MM.1S (cell line): ENCODE measurements at regions not wholly inside any gene's neighbourhood (a gene's known extent, or its start where the extent isn't known, plus 50 kb on each side); places are given as distances from the start of the nearest gene placed in this dataset.

ENCODE experiments used
- DNase-seq: peaks from one replicate; pipeline ENCODE4 v3.0.0-alpha.2; 2015
- H2AFZ ChIP-seq: fragments of 300-600 bp; sonication (generic); 2 replicates; pipeline ENCODE4 v1.6.0; 2016; ENCODE audit warnings: antibody characterized with exemption, low read length
- H3F3A ChIP-seq: fragments of 300-600 bp; sonication (generic); 2 replicates; pipeline ENCODE4 v1.6.1; 2016; ENCODE audit warnings: mild to moderate bottlenecking, antibody characterized with exemption, low read length, moderate library complexity, mixed read lengths; ENCODE audit not compliant: insufficient read depth
- H3K27ac ChIP-seq: fragments of 300-600 bp; sonication (generic); 2 replicates; pipeline ENCODE4 v1.5.1; 2016; ENCODE audit warnings: mild to moderate bottlenecking, low read length
- H3K27me3 ChIP-seq: fragments of 300-600 bp; sonication (generic); replicated peaks from 2 replicates; pipeline ENCODE4 v1.6.0; 2016; ENCODE audit warnings: low read length; ENCODE audit not compliant: insufficient read depth
- H3K36me3 ChIP-seq: fragments of 300-600 bp; sonication (generic); replicated peaks from 2 replicates; pipeline ENCODE4 v1.6.1; 2016; ENCODE audit warnings: mild to moderate bottlenecking, low read length, mixed read lengths; ENCODE audit not compliant: insufficient read depth
- H3K4me1 ChIP-seq: fragments of 300-600 bp; sonication (generic); 2 replicates; pipeline ENCODE4 v1.6.1; 2016; ENCODE audit warnings: low read length, mixed read lengths
- H3K4me2 ChIP-seq: fragments of 300-600 bp; sonication (generic); 2 replicates; pipeline ENCODE4 v1.6.0; 2016; ENCODE audit warnings: low read depth, low read length
- H3K4me3 ChIP-seq: fragments of 300-600 bp; sonication (generic); 2 replicates; pipeline ENCODE4 v1.5.1; 2016; ENCODE audit warnings: low read length, mixed read lengths
- H3K79me2 ChIP-seq: fragments of 300-600 bp; sonication (generic); 2 replicates; pipeline ENCODE4 v1.6.1; 2016; ENCODE audit warnings: mixed run types, low read length, mixed read lengths
- H3K9ac ChIP-seq: fragments of 300-600 bp; sonication (generic); 2 replicates; pipeline ENCODE4 v1.6.1; 2016; ENCODE audit warnings: low read length, mixed read lengths
- H3K9me2 ChIP-seq: fragments of 300-600 bp; sonication (generic); replicated peaks from 2 replicates; pipeline ENCODE4 v1.6.1; 2016; ENCODE audit warnings: mild to moderate bottlenecking, low read length, mixed read lengths; ENCODE audit not compliant: insufficient read depth
- H3K9me3 ChIP-seq: fragments of 300-600 bp; sonication (generic); replicated peaks from 2 replicates; pipeline ENCODE4 v1.6.1; 2016; ENCODE audit warnings: mild to moderate bottlenecking, low read length, mixed read lengths; ENCODE audit not compliant: insufficient read depth
- H4K20me1 ChIP-seq: fragments of 300-600 bp; sonication (generic); 2 replicates; pipeline ENCODE4 v1.6.1; 2016; ENCODE audit warnings: mild to moderate bottlenecking, low read length, moderate library complexity, mixed read lengths; ENCODE audit not compliant: insufficient read depth
- EZH2 ChIP-seq: fragments of 300-600 bp; sonication (generic); optimal IDR thresholded peaks from 2 replicates; pipeline ENCODE3; 2017; ENCODE audit warnings: low read depth, mild to moderate bottlenecking, antibody characterized with exemption, low read length, mixed read lengths
- EZH2phosphoT487 ChIP-seq: fragments of 300-600 bp; sonication (generic); IDR thresholded peaks from 2 replicates; pipeline ENCODE4 v1.6.1; 2018; ENCODE audit warnings: antibody characterized with exemption, low read length
- TF ChIP-seq, protein P1 (sequence below): fragments of 300-600 bp; sonication (generic); IDR thresholded peaks from 2 replicates; pipeline ENCODE4 v1.5.1; 2016; ENCODE audit warnings: antibody characterized with exemption, low read length, mixed read lengths

DNA sequence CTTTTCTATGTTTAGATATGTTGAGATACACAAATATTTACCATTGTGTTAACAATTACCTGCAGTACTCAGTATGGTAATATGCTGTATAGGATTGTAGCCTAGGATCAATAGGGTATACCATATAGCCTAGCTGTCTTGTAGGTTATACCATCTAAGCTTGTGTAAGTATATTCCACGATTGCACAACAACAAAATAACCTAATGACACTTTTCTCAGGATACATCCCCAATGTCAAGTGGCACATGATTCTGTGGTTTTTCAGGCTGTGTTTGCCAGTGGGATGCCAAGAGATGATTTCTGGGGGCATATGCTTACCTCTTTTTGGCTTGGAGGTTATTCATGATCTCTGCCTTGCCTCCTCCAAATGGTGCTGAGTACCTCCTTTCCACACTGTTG is 247.2 kb upstream of the CENPE start:
- Histone ChIP-seq H2AFZ (no peak overlapping the region), H3K9me2 (no peaks in the 10 kb centered on the region), H3K27ac (no peak overlapping the region), H3F3A (no peaks in the 10 kb centered on the region), H3K4me2 (no peak overlapping the region), H3K4me3 (no peak overlapping the region), H3K79me2 (no peaks in the 10 kb centered on the region), H3K4me1 (no peaks in the 10 kb centered on the region), H3K27me3 (no peaks in the 10 kb centered on the region), H3K9me3 (no peaks in the 10 kb centered on the region), H3K9ac (no peak overlapping the region), H3K36me3 (no peaks in the 10 kb centered on the region), H4K20me1 (no peaks in the 10 kb centered on the region)
- no peak for DNase-seq
- TF ChIP-seq, protein P1, sequence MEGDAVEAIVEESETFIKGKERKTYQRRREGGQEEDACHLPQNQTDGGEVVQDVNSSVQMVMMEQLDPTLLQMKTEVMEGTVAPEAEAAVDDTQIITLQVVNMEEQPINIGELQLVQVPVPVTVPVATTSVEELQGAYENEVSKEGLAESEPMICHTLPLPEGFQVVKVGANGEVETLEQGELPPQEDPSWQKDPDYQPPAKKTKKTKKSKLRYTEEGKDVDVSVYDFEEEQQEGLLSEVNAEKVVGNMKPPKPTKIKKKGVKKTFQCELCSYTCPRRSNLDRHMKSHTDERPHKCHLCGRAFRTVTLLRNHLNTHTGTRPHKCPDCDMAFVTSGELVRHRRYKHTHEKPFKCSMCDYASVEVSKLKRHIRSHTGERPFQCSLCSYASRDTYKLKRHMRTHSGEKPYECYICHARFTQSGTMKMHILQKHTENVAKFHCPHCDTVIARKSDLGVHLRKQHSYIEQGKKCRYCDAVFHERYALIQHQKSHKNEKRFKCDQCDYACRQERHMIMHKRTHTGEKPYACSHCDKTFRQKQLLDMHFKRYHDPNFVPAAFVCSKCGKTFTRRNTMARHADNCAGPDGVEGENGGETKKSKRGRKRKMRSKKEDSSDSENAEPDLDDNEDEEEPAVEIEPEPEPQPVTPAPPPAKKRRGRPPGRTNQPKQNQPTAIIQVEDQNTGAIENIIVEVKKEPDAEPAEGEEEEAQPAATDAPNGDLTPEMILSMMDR, result no peak
- no peak for TF ChIP-seq EZH2phosphoT487
- TF ChIP-seq EZH2, result no peak

DNA sequence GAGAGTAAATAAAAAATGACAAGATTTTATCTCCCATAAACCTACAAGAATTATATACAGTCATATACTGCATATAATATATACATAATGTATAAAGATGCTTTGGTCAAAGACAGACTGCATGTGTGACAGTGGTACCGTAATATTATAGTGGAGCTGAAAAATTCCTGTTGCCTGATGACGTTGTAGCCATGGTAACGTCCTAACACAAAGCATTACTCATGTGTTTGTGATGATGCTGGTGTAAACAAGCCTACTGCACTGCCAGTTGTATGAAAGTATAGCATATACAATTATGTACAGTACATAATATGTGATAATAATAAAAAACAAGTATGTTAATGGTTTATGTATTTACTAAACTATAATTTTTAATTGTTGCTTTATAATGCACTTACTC is 245.2 kb upstream of the CENPE start:
- H3K9me2 ChIP-seq, result no peaks in the 10 kb centered on the region
- H3K79me2 ChIP-seq, result no peaks in the 10 kb centered on the region
- H4K20me1 ChIP-seq, result no peaks in the 10 kb centered on the region
- H3K36me3 ChIP-seq, result no peaks in the 10 kb centered on the region
- DNase-seq, result no peak
- no peak overlapping the region for H3K4me3 ChIP-seq
- no peaks in the 10 kb centered on the region for H3K4me1 ChIP-seq
- no peak overlapping the region for H3K9ac ChIP-seq
- no peaks in the 10 kb centered on the region for H3K27me3 ChIP-seq
- H3K9me3 ChIP-seq, result no peaks in the 10 kb centered on the region
- TF ChIP-seq, protein P1, result no peak
- TF ChIP-seq EZH2 (no peak), EZH2phosphoT487 (no peak)
- no peaks in the 10 kb centered on the region for H3F3A ChIP-seq
- no peak overlapping the region for H2AFZ ChIP-seq
- no peak overlapping the region for H3K27ac ChIP-seq
- H3K4me2 ChIP-seq, result no peak overlapping the region

DNA sequence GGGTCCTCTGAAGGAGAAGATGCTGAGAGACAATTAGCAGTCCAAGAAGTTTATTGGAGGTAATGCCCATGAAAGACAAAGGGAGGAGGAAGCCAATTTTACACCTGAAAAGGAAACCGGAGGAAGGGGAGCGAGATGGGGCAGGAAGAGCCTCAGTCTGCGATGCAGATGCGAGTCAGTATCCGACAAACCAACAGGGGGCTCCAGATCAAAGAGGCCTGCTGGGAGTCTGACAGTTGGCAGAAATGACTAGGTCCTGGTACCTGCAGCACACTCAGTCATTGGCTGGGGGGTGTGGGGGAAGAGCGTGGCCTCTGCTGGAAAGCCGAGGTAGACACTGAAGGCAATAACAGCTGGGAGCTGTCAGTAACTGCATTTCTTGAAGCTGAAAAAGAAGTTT is 231.1 kb upstream of the CENPE start:
- no peaks in the 10 kb centered on the region for H3K4me1 ChIP-seq
- no peak overlapping the region for H3K4me3 ChIP-seq

More for the DNA sequence above, 231.1 kb upstream of the CENPE start:
- Histone ChIP-seq H3K9me3 (no peaks in the 10 kb centered on the region), H3K36me3 (no peaks in the 10 kb centered on the region), H3K79me2 (no peaks in the 10 kb centered on the region), H3F3A (no peaks in the 10 kb centered on the region), H2AFZ (no peak overlapping the region), H3K9ac (no peak overlapping the region), H3K4me2 (no peak overlapping the region), H3K9me2 (no peaks in the 10 kb centered on the region), H4K20me1 (no peaks in the 10 kb centered on the region), H3K27me3 (no peaks in the 10 kb centered on the region), H3K27ac (no peak overlapping the region)
- TF ChIP-seq, protein P1, result no peak
- TF ChIP-seq EZH2phosphoT487, result no peak
- no peak for TF ChIP-seq EZH2
- DNase-seq, result no peak
